ENCODE measurements at regions not wholly inside any gene's neighbourhood (a gene's known extent, or its start where the extent isn't known, plus 50 kb on each side); places are given as distances from the start of the nearest gene placed in this dataset.

- DNase-seq (ENCODE audit: low read depth, low spot score) = no peak
- Histone ChIP-seq H3K9ac (ENCODE audit: control insufficient read depth, insufficient read depth, low read length) (no peak overlapping the region), H3K27me3 (replicated peaks in 1 of 2; ENCODE audit: control insufficient read depth in 2 of 2, insufficient read depth in 2 of 2, low read length in 1 of 2) (no peaks in the 10 kb centered on the region), H4K20me1 (ENCODE audit: control insufficient read depth, insufficient read depth) (no peaks in the 10 kb centered on the region), H2AFZ (ENCODE audit: control insufficient read depth, low read depth, low read length) (no peak overlapping the region), H3K4me3 (no peak overlapping the region), H3K79me2 (ENCODE audit: control insufficient read depth, insufficient read depth, low read length) (no peaks in the 10 kb centered on the region), H3K36me3 (ENCODE audit: control insufficient read depth in 2 of 2, insufficient read depth in 2 of 2, low read length in 1 of 2) (no peaks in the 10 kb centered on the region), H3K9me3 (replicated peaks; ENCODE audit: control insufficient read depth, insufficient read depth, low read length) (no peaks in the 10 kb centered on the region), H3K4me2 (ENCODE audit: control insufficient read depth, insufficient read depth) (no peak overlapping the region), H3K27ac (ENCODE audit: control insufficient read depth, insufficient read depth) (no peak overlapping the region), H3K4me1 (ENCODE audit: control insufficient read depth, insufficient read depth, low read length) (no peaks in the 10 kb centered on the region)
- intact Hi-C loops (cut with micrococcal nuclease; ENCODE audit: unreplicated experiment) (no loop called here), in situ Hi-C loops (cut with MboI) (no loop called here)
- ChIA-PET CTCF (no interaction called here), RAD21 (ENCODE audit: unreplicated experiment) (no interaction called here), POLR2A (no interaction called here), SMC1A (ENCODE audit: uncharacterized antibody, unreplicated experiment) (interaction anchor here (0.9 kb wide), 1 partner anchor 46 kb away, joined by 3 read pairs; no protein-coding TSS in a partner anchor)
- TF ChIP-seq SMARCA5 (IDR thresholded peaks at IDR 0.05) (no peak), ZBTB4 (CRISPR knock-in tag; IDR thresholded peaks at IDR 0.05) (no peak), SIX5 (IDR thresholded peaks at IDR 0.05; ENCODE audit: low read depth, low read length, severe bottlenecking) (no peak), SMAD5 (IDR thresholded peaks at IDR 0.05; ENCODE audit: low read depth) (no peak), SUZ12 (IDR thresholded peaks at IDR 0.05; ENCODE audit: unreplicated experiment) (no peak), TCF12 (IDR thresholded peaks at IDR 0.05; ENCODE audit: low read depth, low read length) (no peak), CUX1 (IDR thresholded peaks at IDR 0.05; ENCODE audit: insufficient replicate concordance, low read depth, low read length) (no peak), SPI1 (IDR thresholded peaks at IDR 0.05; ENCODE audit: borderline replicate concordance, insufficient read depth, low read depth, low read length) (no peak), LARP7 (IDR thresholded peaks at IDR 0.05) (no peak)
- no peak for ATAC-seq
- FAIRE-seq = no peak
- WGBS (ENCODE audit: insufficient coverage, insufficient replicate concordance, low lambda C conversion rate, missing lambda C conversion rate) = 0% methylated on average over 1 of the region's 1 CpG
- no TSS peak for BruUV-seq (replicated peaks)
Observed at GRCh38 chr15:47517737-47518136, 199.6 kb upstream of the SEMA6D start.

All from GM12878 (cell line).